ENCODE measurements at regions not wholly inside any gene's neighbourhood (a gene's known extent, or its start where the extent isn't known, plus 50 kb on each side); places are given as distances from the start of the nearest gene placed in this dataset.

DNA sequence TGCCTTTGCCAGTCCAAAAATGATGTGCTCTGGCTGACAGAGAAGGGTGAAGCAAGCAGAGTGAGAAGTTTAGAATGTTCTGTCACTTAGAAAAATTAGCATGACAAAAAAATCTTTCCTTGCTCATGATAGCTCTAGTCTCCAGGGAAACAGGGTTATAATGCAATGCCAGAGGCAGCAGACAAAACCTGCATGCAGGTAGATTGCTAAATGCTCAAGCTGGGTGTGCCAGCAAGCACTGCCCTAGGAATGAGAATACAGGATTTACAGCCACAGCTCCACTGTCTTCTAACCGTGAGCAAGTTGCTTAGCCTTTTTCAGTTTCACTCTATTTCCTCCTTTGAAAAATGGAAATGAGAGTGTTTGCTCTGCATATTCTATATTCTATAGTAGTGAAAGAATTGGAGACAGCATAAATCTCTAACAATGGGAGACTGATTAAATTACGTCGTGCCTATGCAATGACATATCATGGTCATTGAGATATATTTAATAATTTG, 516.6 kb upstream of the C16orf82 start:
- TF ChIP-seq POLR2A (IDR thresholded peaks at IDR 0.05) (no peak), CTCF (IDR thresholded peaks at IDR 0.05) (no peak)
